Activated CD4-positive, alpha-beta memory T cell treated with anti-CD3 and anti-CD28 coated beads for 36 hours (primary cell): ENCODE measurements at regions not wholly inside any gene's neighbourhood (a gene's known extent, or its start where the extent isn't known, plus 50 kb on each side); places are given as distances from the start of the nearest gene placed in this dataset.
"Not testable (repeated sequence)": the region's sequence is repeated elsewhere in the genome, so short reads cannot be mapped to it uniquely, and the experiment has no call there.

Source experiments
- CTCF ChIA-PET: fragments of 350-600 bp; sonication (Branson Sonifier 250); formaldehyde crosslinking; loops from one replicate; lab custom pipeline; 2021; ENCODE audit warnings: antibody characterized with exemption, inconsistent platforms; lab: Charles Lee
- POLR2A ChIA-PET: fragments of 350-600 bp; sonication (Branson Sonifier 250); formaldehyde crosslinking; loops from one replicate; lab custom pipeline; 2021; ENCODE audit warnings: antibody characterized with exemption; lab: Charles Lee
- DNase-seq: peaks from one replicate; pipeline ENCODE4 v3.0.0-alpha.2; 2020
- H3K27ac Mint-ChIP-seq: one replicate; pipeline ENCODE4 v1.8.0; 2021; ENCODE audit warnings: mixed read lengths
- H3K27me3 Mint-ChIP-seq: one replicate; pipeline ENCODE4 v1.8.0; 2021; ENCODE audit warnings: mixed read lengths
- H3K36me3 Mint-ChIP-seq: one replicate; pipeline ENCODE4 v1.8.0; 2021; ENCODE audit warnings: mixed read lengths
- H3K4me1 Mint-ChIP-seq: one replicate; pipeline ENCODE4 v1.8.0; 2021; ENCODE audit warnings: low read depth, mixed read lengths
- H3K4me3 Mint-ChIP-seq: one replicate; pipeline ENCODE4 v1.8.0; 2021; ENCODE audit warnings: mild to moderate bottlenecking, mixed read lengths
- H3K9me3 Mint-ChIP-seq: one replicate; pipeline ENCODE4 v1.8.0; 2021; ENCODE audit warnings: mixed read lengths
- intact Hi-C: fragments of 100-400 bp; cut with micrococcal nuclease; formaldehyde crosslinking; loops from one replicate; pipeline ENCODE4 v1.15.1; 2023

- H3K27me3 Mint-ChIP-seq, result peaks cover 20% of the 10 kb centered on the region
- CTCF ChIA-PET, result interaction anchor here (1.1 kb wide), 1 partner anchor 84 kb away, joined by 4 read pairs; no protein-coding TSS in a partner anchor
- POLR2A ChIA-PET, result no interaction called here
- H3K27ac Mint-ChIP-seq, result no peak overlapping the region
- H3K4me1 Mint-ChIP-seq, result no peaks in the 10 kb centered on the region
- intact Hi-C loops, result no loop called here
- H3K4me3 Mint-ChIP-seq, result no peak overlapping the region
- no peak for DNase-seq
- no peaks in the 10 kb centered on the region for H3K9me3 Mint-ChIP-seq
- no peaks in the 10 kb centered on the region for H3K36me3 Mint-ChIP-seq
Observed at GRCh38 chr3:10653866-10654611, 148.7 kb upstream of the ATP2B2 start.

GRCh38 chr3:10655105-10655504, 149.7 kb upstream of the ATP2B2 start:
- intact Hi-C loops, result no loop called here
- H3K27ac Mint-ChIP-seq, result no peak overlapping the region
- H3K4me1 Mint-ChIP-seq, result no peaks in the 10 kb centered on the region
- DNase-seq, result no peak
- peaks cover 27% of the 10 kb centered on the region for H3K27me3 Mint-ChIP-seq
- no peaks in the 10 kb centered on the region for H3K9me3 Mint-ChIP-seq
- POLR2A ChIA-PET, result no interaction called here
- CTCF ChIA-PET, result interaction anchor here (1.1 kb wide), 1 partner anchor 83 kb away, joined by 4 read pairs; no protein-coding TSS in a partner anchor
- H3K4me3 Mint-ChIP-seq, result no peak overlapping the region
- H3K36me3 Mint-ChIP-seq, result no peaks in the 10 kb centered on the region

- H3K27ac Mint-ChIP-seq, intact Hi-C loops, CTCF ChIA-PET, H3K9me3 Mint-ChIP-seq, H3K4me1 Mint-ChIP-seq, POLR2A ChIA-PET, H3K36me3 Mint-ChIP-seq, H3K4me3 Mint-ChIP-seq, DNase-seq: not testable (repeated sequence)
- peaks cover 29% of the 10 kb centered on the region for H3K27me3 Mint-ChIP-seq
Observed at GRCh38 chr3:10657339-10657738, 152.0 kb upstream of the ATP2B2 start.

- no peak for DNase-seq
- Mint-ChIP-seq H3K27me3 (peaks cover 15% of the 10 kb centered on the region), H3K9me3 (no peaks in the 10 kb centered on the region), H3K4me1 (peaks cover 4% of the 10 kb centered on the region), H3K27ac (no peak overlapping the region), H3K4me3 (no peak overlapping the region), H3K36me3 (no peaks in the 10 kb centered on the region)
- ChIA-PET CTCF (interaction anchor here (1.4 kb wide), 1 partner anchor 114 kb away, joined by 3 read pairs; no protein-coding TSS in a partner anchor), POLR2A (no interaction called here)
- intact Hi-C loops, result no loop called here
Observed at GRCh38 chr3:10665592-10665991, 150.4 kb upstream of the SLC6A11 start.

- Mint-ChIP-seq H3K4me1 (peaks cover 4% of the 10 kb centered on the region), H3K9me3 (no peaks in the 10 kb centered on the region), H3K27ac (no peak overlapping the region), H3K27me3 (peaks cover 14% of the 10 kb centered on the region), H3K4me3 (no peak overlapping the region), H3K36me3 (no peaks in the 10 kb centered on the region)
- ChIA-PET CTCF (no interaction called here), POLR2A (no interaction called here)
- intact Hi-C loops, result no loop called here
- peak; percentile 20 for DNase-seq
Observed at GRCh38 chr3:10666621-10667020, 149.4 kb upstream of the SLC6A11 start.

GRCh38 chr3:10667269-10667668, 148.8 kb upstream of the SLC6A11 start:
- H3K27me3 Mint-ChIP-seq, result peaks cover 14% of the 10 kb centered on the region
- intact Hi-C loops, result no loop called here
- no peak for DNase-seq
- CTCF ChIA-PET, result no interaction called here
- POLR2A ChIA-PET, result no interaction called here
- no peaks in the 10 kb centered on the region for H3K9me3 Mint-ChIP-seq
- H3K36me3 Mint-ChIP-seq, result no peaks in the 10 kb centered on the region
- H3K4me3 Mint-ChIP-seq, result no peak overlapping the region
- H3K27ac Mint-ChIP-seq, result no peak overlapping the region
- H3K4me1 Mint-ChIP-seq, result peaks cover 4% of the 10 kb centered on the region

GRCh38 chr3:10667901-10668476, 148.0 kb upstream of the SLC6A11 start:
- DNase-seq, result no peak
- Mint-ChIP-seq H3K4me3 (no peak overlapping the region), H3K36me3 (no peaks in the 10 kb centered on the region), H3K4me1 (peaks cover 4% of the 10 kb centered on the region), H3K27me3 (peaks cover 11% of the 10 kb centered on the region), H3K9me3 (no peaks in the 10 kb centered on the region), H3K27ac (no peak overlapping the region)
- ChIA-PET POLR2A (no interaction called here), CTCF (no interaction called here)
- intact Hi-C loops, result no loop called here

GRCh38 chr3:10669490-10670048, 146.5 kb upstream of the SLC6A11 start:
- ChIA-PET POLR2A (no interaction called here), CTCF (no interaction called here)
- Mint-ChIP-seq H3K9me3 (no peaks in the 10 kb centered on the region), H3K27me3 (peaks cover 8% of the 10 kb centered on the region), H3K27ac (no peak overlapping the region), H3K4me3 (no peak overlapping the region), H3K36me3 (no peaks in the 10 kb centered on the region), H3K4me1 (peaks cover 4% of the 10 kb centered on the region)
- intact Hi-C loops, result no loop called here
- DNase-seq, result no peak

GRCh38 chr3:10672422-10672821, 143.6 kb upstream of the SLC6A11 start:
- CTCF ChIA-PET, result interaction anchor here (0.6 kb wide), 1 partner anchor 93 kb away, joined by 3 read pairs; no protein-coding TSS in a partner anchor
- H3K36me3 Mint-ChIP-seq, result no peaks in the 10 kb centered on the region
- POLR2A ChIA-PET, result no interaction called here

GRCh38 chr3:10674578-10674977, 141.4 kb upstream of the SLC6A11 start:
- ChIA-PET CTCF (interaction anchor here (1.0 kb wide), 1 partner anchor 64 kb away, joined by 4 read pairs; no protein-coding TSS in a partner anchor), POLR2A (no interaction called here)
- intact Hi-C loops, result no loop called here
- no peak overlapping the region for H3K27ac Mint-ChIP-seq
- no peaks in the 10 kb centered on the region for H3K36me3 Mint-ChIP-seq
- no peaks in the 10 kb centered on the region for H3K4me1 Mint-ChIP-seq
- no peaks in the 10 kb centered on the region for H3K9me3 Mint-ChIP-seq
- no peak overlapping the region for H3K4me3 Mint-ChIP-seq
- H3K27me3 Mint-ChIP-seq, result peaks cover 4% of the 10 kb centered on the region
- DNase-seq, result no peak

More at GRCh38 chr3:10672422-10672821, 143.6 kb upstream of the SLC6A11 start:
- intact Hi-C loops, result no loop called here
- H3K9me3 Mint-ChIP-seq, result no peaks in the 10 kb centered on the region
- no peak overlapping the region for H3K27ac Mint-ChIP-seq
- H3K27me3 Mint-ChIP-seq, result peaks cover 4% of the 10 kb centered on the region
- no peak overlapping the region for H3K4me3 Mint-ChIP-seq
- DNase-seq, result no peak
- H3K4me1 Mint-ChIP-seq, result no peaks in the 10 kb centered on the region

- intact Hi-C loops, result no loop called here
- H3K27me3 Mint-ChIP-seq, result peaks cover 4% of the 10 kb centered on the region
- ChIA-PET CTCF (no interaction called here), POLR2A (no interaction called here)
- H3K4me1 Mint-ChIP-seq, result no peaks in the 10 kb centered on the region
- H3K4me3 Mint-ChIP-seq, result no peak overlapping the region
- no peak for DNase-seq
- no peaks in the 10 kb centered on the region for H3K9me3 Mint-ChIP-seq
- no peaks in the 10 kb centered on the region for H3K36me3 Mint-ChIP-seq
- no peak overlapping the region for H3K27ac Mint-ChIP-seq
Observed at GRCh38 chr3:10676905-10677304, 139.1 kb upstream of the SLC6A11 start.

- H3K9me3 Mint-ChIP-seq, result no peaks in the 10 kb centered on the region
- ChIA-PET CTCF (no interaction called here), POLR2A (no interaction called here)
- no peaks in the 10 kb centered on the region for H3K36me3 Mint-ChIP-seq
- intact Hi-C loops, result no loop called here
- H3K27ac Mint-ChIP-seq, result no peak overlapping the region
- H3K27me3 Mint-ChIP-seq, result peaks cover 4% of the 10 kb centered on the region
- DNase-seq, result no peak
- H3K4me1 Mint-ChIP-seq, result no peaks in the 10 kb centered on the region
- H3K4me3 Mint-ChIP-seq, result no peak overlapping the region
Observed at GRCh38 chr3:10678796-10679376, 137.1 kb upstream of the SLC6A11 start.
